ENCODE measurements at regions not wholly inside any gene's neighbourhood (a gene's known extent, or its start where the extent isn't known, plus 50 kb on each side); places are given as distances from the start of the nearest gene placed in this dataset.

GRCh38 chr12:124502379-124502778 lies 65.0 kb downstream of the NCOR2 start:
- no peak for DNase-seq (ENCODE audit: low read depth in 1 of 2, low spot score in 1 of 2)
- TF ChIP-seq POLR2AphosphoS5 (IDR thresholded peaks at IDR 0.05; ENCODE audit: low read depth) = no peak
- TF ChIP-seq SPI1 (IDR thresholded peaks at IDR 0.05; ENCODE audit: borderline replicate concordance, low read depth) = no peak
- TF ChIP-seq GABPA (IDR thresholded peaks at IDR 0.05; ENCODE audit: low read depth) = no peak
- TF ChIP-seq, protein P1, sequence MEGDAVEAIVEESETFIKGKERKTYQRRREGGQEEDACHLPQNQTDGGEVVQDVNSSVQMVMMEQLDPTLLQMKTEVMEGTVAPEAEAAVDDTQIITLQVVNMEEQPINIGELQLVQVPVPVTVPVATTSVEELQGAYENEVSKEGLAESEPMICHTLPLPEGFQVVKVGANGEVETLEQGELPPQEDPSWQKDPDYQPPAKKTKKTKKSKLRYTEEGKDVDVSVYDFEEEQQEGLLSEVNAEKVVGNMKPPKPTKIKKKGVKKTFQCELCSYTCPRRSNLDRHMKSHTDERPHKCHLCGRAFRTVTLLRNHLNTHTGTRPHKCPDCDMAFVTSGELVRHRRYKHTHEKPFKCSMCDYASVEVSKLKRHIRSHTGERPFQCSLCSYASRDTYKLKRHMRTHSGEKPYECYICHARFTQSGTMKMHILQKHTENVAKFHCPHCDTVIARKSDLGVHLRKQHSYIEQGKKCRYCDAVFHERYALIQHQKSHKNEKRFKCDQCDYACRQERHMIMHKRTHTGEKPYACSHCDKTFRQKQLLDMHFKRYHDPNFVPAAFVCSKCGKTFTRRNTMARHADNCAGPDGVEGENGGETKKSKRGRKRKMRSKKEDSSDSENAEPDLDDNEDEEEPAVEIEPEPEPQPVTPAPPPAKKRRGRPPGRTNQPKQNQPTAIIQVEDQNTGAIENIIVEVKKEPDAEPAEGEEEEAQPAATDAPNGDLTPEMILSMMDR (IDR thresholded peaks at IDR 0.05; ENCODE audit: insufficient read depth, low read length) = no peak
- TF ChIP-seq, protein P2, sequence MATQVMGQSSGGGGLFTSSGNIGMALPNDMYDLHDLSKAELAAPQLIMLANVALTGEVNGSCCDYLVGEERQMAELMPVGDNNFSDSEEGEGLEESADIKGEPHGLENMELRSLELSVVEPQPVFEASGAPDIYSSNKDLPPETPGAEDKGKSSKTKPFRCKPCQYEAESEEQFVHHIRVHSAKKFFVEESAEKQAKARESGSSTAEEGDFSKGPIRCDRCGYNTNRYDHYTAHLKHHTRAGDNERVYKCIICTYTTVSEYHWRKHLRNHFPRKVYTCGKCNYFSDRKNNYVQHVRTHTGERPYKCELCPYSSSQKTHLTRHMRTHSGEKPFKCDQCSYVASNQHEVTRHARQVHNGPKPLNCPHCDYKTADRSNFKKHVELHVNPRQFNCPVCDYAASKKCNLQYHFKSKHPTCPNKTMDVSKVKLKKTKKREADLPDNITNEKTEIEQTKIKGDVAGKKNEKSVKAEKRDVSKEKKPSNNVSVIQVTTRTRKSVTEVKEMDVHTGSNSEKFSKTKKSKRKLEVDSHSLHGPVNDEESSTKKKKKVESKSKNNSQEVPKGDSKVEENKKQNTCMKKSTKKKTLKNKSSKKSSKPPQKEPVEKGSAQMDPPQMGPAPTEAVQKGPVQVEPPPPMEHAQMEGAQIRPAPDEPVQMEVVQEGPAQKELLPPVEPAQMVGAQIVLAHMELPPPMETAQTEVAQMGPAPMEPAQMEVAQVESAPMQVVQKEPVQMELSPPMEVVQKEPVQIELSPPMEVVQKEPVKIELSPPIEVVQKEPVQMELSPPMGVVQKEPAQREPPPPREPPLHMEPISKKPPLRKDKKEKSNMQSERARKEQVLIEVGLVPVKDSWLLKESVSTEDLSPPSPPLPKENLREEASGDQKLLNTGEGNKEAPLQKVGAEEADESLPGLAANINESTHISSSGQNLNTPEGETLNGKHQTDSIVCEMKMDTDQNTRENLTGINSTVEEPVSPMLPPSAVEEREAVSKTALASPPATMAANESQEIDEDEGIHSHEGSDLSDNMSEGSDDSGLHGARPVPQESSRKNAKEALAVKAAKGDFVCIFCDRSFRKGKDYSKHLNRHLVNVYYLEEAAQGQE (IDR thresholded peaks at IDR 0.05; ENCODE audit: insufficient replicate concordance, low read depth) = no peak
- Histone ChIP-seq H3K27ac (replicated peaks) (no peak overlapping the region), H3K27me3 (ENCODE audit: insufficient read depth, poor library complexity, severe bottlenecking) (no peaks in the 10 kb centered on the region), H3K4me3 (replicated peaks; ENCODE audit: insufficient read depth, low read length) (no peak overlapping the region)

- H3K4me3 ChIP-seq (replicated peaks; ENCODE audit: insufficient read depth, low read length) = no peak overlapping the region
- H3K27ac ChIP-seq (replicated peaks) = no peak overlapping the region
- H3K27me3 ChIP-seq (ENCODE audit: insufficient read depth, poor library complexity, severe bottlenecking) = no peaks in the 10 kb centered on the region
- no peak for DNase-seq (ENCODE audit: low read depth in 1 of 2, low spot score in 1 of 2)
- TF ChIP-seq, protein P2 (IDR thresholded peaks at IDR 0.05; ENCODE audit: insufficient replicate concordance, low read depth) = no peak
- TF ChIP-seq POLR2AphosphoS5 (IDR thresholded peaks at IDR 0.05; ENCODE audit: low read depth) (no peak), GABPA (IDR thresholded peaks at IDR 0.05; ENCODE audit: low read depth) (no peak), SPI1 (IDR thresholded peaks at IDR 0.05; ENCODE audit: borderline replicate concordance, low read depth) (no peak)
- TF ChIP-seq, protein P1 (IDR thresholded peaks at IDR 0.05; ENCODE audit: insufficient read depth, low read length) = no peak
Measured at GRCh38 chr12:124501827-124502226, 65.6 kb downstream of the NCOR2 start.

GRCh38 chr12:124501112-124501561 lies 66.3 kb downstream of the NCOR2 start:
- TF ChIP-seq, protein P2 (IDR thresholded peaks at IDR 0.05; ENCODE audit: insufficient replicate concordance, low read depth) = no peak
- no peak for TF ChIP-seq SPI1 (IDR thresholded peaks at IDR 0.05; ENCODE audit: borderline replicate concordance, low read depth)
- TF ChIP-seq POLR2AphosphoS5 (IDR thresholded peaks at IDR 0.05; ENCODE audit: low read depth) = no peak
- TF ChIP-seq, protein P1 (IDR thresholded peaks at IDR 0.05; ENCODE audit: insufficient read depth, low read length) = no peak
- no peak for TF ChIP-seq GABPA (IDR thresholded peaks at IDR 0.05; ENCODE audit: low read depth)
- Histone ChIP-seq H3K27ac (replicated peaks) (no peak overlapping the region), H3K4me3 (replicated peaks; ENCODE audit: insufficient read depth, low read length) (no peak overlapping the region), H3K27me3 (ENCODE audit: insufficient read depth, poor library complexity, severe bottlenecking) (no peaks in the 10 kb centered on the region)
- DNase-seq (ENCODE audit: low read depth in 1 of 2, low spot score in 1 of 2) = peak in 1 of 2 experiments; percentile 6

Data from HL-60 (cell line).